GM23248 (cell line): ENCODE measurements at regions not wholly inside any gene's neighbourhood (a gene's known extent, or its start where the extent isn't known, plus 50 kb on each side); places are given as distances from the start of the nearest gene placed in this dataset.

Experiments
- EZH2 ChIP-seq: fragments of 200-600 bp; sonication (generic); IDR thresholded peaks from 2 replicates; pipeline ENCODE4 v1.6.1; 2018; ENCODE audit warnings: antibody characterized with exemption, mild to moderate bottlenecking; ENCODE audit not compliant: insufficient read depth, poor library complexity, severe bottlenecking
- EZH2phosphoT487 ChIP-seq: fragments of 200-600 bp; sonication (generic); IDR thresholded peaks from 2 replicates; pipeline ENCODE4 v1.6.1; 2018; ENCODE audit warnings: antibody characterized with exemption, moderate library complexity, mild to moderate bottlenecking, low read depth; ENCODE audit not compliant: insufficient read depth

GRCh38 chr4:140213116-140213515, 59.1 kb upstream of the MAML3 start:
- TF ChIP-seq EZH2, result no peak
- no peak for TF ChIP-seq EZH2phosphoT487
